SKM-1 (cell line): ENCODE measurements at regions not wholly inside any gene's neighbourhood (a gene's known extent, or its start where the extent isn't known, plus 50 kb on each side); places are given as distances from the start of the nearest gene placed in this dataset.

Source experiments
- DNase-seq: peaks from one replicate; lab custom pipeline; 2025; ENCODE audit not compliant: unreplicated experiment; lab: John Stamatoyannopoulos, UW

DNA sequence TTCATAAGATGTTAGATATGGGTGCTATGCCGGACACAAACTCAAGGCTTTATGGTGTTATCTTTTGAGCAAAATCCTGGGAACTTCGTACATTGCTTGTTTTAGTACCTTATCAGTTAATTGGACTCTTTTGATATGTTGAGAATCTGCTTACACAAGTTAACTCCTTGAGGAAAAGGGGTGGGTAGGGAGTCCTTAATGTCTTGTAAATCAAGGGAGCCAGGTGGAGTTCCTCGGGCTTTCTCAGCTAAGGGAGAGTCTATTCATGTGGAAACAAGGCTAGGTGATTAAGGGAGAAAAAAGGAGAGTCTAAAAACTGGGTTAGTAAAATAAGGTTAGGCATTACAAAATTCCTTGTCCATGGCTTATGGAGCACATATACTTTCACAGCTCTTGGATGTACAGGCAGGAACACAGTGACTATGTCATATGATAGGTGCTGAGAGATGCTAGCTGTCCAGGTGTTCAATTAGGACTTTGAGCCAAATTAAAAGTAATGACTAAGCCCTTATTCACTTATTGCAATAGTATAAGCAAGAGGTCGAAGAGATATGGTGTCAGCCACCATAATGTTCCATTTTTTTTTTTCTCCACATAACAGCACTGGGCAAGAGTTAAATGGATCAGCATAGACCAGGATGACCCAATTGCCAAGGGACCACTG, 59.5 kb upstream of the DYNAP start:
- no peak for DNase-seq

DNA sequence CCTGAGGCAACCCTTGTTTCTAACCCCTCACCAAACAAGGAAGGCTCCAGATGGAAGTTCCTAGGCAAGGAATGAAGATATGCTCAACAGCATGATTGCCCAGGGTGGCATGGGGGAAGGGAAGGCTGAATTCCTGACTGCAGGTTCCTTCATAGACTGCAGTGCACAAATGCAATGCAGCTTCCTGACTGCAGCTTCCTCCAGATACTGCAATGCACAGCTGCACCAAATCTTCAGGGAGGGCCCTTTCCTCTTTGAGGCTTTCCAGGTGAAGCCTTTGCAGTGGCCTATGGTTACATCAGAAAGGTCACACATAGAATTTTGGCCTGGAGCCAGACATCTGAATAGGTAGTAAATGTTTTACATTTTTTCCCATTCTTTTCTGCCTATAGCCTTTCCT, 58.8 kb upstream of the DYNAP start:
- no peak for DNase-seq

DNA sequence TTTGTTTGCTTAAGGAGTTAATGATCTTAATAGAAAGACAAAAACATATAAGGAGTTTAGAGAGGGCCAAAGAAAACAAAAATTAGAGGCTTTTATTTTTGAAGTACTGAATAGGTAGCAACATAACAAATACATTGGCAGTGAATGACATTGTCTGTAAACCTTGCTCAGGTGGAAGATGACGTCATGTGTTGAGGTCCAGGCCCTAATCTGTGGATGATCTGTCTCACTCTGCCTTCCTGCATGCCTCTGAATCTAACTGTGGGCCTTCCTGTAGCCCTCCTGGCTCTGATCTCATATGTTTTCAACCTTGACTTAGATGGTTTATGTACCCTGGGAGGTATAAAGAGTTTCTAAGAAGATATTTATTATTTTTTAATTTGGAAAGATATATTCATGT, 58.1 kb upstream of the DYNAP start:
- DNase-seq, result no peak
